NCI-H526 treated with DMSO at 0.1 percent for 48 hours (cell line): ENCODE measurements at regions not wholly inside any gene's neighbourhood (a gene's known extent, or its start where the extent isn't known, plus 50 kb on each side); places are given as distances from the start of the nearest gene placed in this dataset.
A peak's percentile ranks its signal among the peaks of the same experiment; 100 is the strongest.

Experiments used
- DNase-seq: peaks from one replicate; lab custom pipeline; 2025; lab: John Stamatoyannopoulos, UW

- DNase-seq = no peak
These were observed 100.7 kb upstream of the MAP1LC3B2 start for GRCh38 chr12:116458492-116458891.

DNA sequence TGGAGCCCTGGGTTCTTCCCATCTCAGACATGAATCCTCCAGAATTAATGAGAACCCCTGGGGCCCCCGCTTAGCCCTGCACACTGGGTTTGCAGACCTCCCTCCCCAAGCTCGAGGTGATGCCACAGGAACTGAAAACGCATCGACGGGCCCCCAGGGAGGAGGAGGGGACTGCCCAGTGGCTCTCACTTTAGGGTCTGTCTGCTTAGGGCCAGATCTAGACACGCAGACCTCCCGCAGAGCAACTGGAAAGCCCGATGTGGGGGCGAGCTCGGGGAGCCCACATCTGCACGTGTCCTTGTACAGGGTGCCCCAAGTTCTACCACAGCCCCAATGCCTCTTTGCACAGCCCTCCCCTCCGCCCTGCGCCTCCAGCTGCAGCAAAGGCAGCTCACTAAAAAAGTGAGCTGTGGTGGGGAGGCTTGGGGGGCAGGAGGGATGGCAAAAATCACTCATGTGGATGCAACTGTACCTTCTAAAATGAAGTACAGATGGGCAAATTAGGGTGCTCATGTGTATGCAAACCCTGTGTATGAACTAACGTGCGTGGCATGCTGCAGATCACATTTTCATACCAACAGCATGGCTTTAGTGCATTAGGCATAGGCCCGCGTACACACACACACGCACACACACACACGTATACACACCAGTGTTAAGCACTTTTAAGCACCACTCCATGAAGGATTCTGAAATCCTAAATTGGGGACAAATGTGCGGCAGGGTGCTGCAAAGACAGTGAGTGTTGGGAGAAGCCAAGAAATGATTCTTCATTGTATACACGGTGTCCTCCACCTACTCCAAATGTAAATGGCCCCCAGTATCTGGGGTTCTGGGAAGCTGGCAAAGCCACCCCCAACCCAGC is 99.9 kb upstream of the MAP1LC3B2 start:
- no peak for DNase-seq

- DNase-seq = peak; percentile 58
These were observed 99.1 kb upstream of the MAP1LC3B2 start for GRCh38 chr12:116459916-116460663.

GRCh38 chr12:116461060-116461459 is 98.1 kb upstream of the MAP1LC3B2 start:
- no peak for DNase-seq

GRCh38 chr12:116463366-116463765 is 95.8 kb upstream of the MAP1LC3B2 start:
- no peak for DNase-seq

DNA sequence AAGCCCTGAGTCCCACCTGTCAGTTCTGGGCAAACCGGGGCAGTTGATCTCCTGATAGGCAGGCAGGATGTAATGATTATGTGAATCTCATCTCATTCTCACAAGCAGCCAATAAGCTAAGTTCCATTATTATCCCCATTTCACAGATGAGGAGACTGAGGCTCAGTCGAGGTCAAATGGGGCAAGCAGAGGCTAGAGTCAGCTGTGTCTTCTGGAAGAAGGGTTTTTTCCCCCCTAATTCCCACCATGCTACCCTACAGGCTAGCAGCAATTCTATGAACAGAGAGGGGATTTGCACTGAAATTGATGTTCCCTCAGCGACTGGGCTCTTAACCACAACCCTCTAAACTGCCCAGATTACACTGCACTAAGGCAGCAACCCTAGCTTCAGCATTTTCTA is 93.8 kb upstream of the MAP1LC3B2 start:
- no peak for DNase-seq

DNA sequence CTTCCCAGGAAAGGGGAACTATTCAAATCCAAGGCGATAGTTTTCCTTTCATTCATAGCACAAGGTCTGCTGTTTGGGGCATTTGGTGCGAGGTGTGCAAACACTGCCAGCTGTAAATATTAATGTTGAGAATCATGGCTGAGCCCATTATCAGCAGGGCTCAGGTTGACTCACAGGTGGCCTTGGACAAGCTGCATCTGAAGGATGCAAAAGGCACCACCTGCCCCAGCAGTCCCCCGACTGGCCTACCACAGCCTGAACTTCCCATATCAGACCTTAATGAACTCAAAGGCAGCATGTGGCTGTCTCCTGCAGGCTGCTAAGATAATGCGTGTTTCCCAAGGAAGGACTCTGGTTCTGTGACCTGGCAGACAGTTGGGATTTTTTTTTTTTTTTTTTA is 93.3 kb upstream of the MAP1LC3B2 start:
- no peak for DNase-seq

DNA sequence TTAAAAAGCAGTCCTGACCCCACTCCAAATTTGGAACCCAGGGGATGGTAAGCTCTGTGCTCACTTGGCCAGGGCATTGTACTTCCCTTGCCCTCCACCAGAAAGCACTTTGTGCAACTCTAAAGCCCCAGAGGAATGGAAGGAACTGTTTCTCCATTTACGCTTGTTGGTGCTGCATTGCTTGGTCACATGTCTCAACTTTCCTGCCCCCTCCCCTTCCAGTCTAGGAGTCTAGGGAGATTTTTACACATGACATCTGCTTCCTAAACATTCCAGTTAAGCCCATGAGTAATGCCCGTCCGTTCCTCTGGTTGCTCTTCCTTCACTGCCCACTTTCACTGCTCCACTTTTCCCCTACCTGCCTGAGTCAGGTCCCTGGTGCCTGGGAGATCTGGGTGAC is 92.6 kb upstream of the MAP1LC3B2 start:
- no peak for DNase-seq

DNA sequence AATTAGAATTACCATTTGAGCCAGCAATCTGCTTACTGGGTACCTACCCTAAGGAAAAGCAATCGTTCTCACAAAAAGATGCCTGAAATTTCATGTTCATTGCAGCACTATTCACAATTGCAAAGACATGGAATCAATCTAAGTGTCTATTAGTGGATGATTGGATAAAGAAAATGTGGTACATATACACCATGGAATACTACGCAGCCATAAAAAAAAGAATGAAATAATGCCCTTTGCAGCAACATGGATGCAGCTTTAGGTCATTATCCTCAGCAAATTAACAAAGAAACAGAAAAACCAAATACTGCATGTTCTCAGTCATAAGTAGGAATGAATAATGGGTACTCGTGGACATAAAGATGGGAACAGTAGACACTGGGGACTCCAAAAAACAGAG is 89.8 kb upstream of the MAP1LC3B2 start:
- DNase-seq = no peak

GRCh38 chr12:116471544-116471943 is 87.6 kb upstream of the MAP1LC3B2 start:
- no peak for DNase-seq

DNA sequence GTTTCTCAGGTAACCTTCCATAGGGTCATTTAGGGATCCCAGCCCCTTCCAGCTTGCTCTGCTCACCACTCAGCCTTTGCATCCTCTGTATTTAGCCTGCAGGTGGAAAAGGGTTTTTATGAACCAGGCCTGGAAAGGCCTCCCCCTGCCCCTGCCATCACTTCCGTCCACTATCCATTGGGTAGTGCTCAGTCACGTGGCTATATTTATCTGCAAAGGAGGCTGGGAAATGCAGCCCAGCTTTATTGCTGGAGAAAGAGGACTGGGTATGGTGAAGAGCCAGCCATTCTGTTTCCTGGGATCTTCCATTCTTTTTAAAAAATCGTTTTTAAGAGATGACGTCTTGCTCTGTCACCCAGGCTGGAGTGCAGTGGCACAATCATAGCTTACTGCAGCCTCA is 87.0 kb upstream of the MAP1LC3B2 start:
- no peak for DNase-seq

GRCh38 chr12:116473416-116473815 is 85.8 kb upstream of the MAP1LC3B2 start:
- DNase-seq = no peak

GRCh38 chr12:116474331-116474730 is 84.8 kb upstream of the MAP1LC3B2 start:
- peak; percentile 33 for DNase-seq

GRCh38 chr12:116474899-116475298 is 84.3 kb upstream of the MAP1LC3B2 start:
- no peak for DNase-seq

- no peak for DNase-seq
These were observed 82.9 kb upstream of the MAP1LC3B2 start for GRCh38 chr12:116476227-116476822.

DNA sequence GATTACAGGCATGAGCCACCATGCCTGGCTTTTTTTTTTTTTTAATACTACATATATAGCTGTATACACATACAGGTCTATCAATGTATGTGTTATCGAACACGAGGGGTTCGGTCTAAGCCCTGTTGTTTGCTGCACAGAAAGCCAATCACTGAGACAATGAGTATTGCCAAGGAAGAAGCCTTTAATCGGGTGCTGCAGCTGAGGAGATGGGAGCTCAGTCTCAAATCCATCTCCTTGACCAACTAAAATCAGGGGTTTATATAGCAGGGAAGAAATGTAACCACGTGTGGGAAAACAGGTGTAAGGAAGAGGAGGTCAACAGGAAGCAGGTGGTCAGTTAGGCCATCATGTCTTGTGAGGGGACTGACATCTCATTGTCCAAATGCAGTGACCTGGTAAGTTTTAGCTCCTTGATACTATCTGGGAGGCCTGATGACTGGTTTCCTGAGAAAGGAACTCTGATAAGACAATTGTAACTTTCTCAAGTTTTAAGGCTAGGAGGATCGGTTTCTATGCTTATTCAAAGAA is 80.9 kb upstream of the MAP1LC3B2 start:
- no peak for DNase-seq

DNA sequence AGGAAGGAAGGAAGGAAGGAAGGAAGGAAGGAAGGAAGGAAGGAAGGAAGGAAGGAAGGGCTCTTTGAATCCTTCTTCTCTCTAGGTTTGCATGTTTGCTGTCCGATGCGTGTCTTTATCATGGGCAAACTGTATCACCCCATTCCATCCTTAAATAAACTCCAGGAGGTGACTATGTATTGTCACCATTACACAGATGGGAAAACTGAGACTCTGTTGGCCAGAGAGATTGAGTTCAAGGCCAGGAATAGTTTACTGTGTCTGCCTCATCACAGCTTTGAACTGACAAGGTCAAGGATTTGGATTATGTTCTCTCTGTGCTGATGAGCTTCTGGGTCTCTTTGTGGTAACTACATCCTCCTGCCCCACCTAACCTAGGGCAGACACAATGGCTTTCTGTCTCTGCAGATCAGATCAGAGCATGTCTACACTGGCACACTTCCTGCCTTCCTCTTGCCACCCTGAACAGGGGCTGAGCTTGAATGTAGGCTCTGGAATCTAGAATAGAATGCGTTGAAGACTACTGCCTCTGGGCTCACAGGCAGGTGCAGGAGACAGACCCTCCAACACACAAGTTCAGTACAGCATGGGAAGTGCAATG is 78.9 kb upstream of the MAP1LC3B2 start:
- no peak for DNase-seq

GRCh38 chr12:116481726-116482125 is 77.5 kb upstream of the MAP1LC3B2 start:
- DNase-seq = no peak

GRCh38 chr12:116482179-116482578 is 77.0 kb upstream of the MAP1LC3B2 start:
- no peak for DNase-seq

GRCh38 chr12:116482859-116483258 is 76.3 kb upstream of the MAP1LC3B2 start:
- no peak for DNase-seq

GRCh38 chr12:116483959-116484750 is 75.0 kb upstream of the MAP1LC3B2 start:
- no peak for DNase-seq
